ENCODE measurements at regions not wholly inside any gene's neighbourhood (a gene's known extent, or its start where the extent isn't known, plus 50 kb on each side); places are given as distances from the start of the nearest gene placed in this dataset.

DNA sequence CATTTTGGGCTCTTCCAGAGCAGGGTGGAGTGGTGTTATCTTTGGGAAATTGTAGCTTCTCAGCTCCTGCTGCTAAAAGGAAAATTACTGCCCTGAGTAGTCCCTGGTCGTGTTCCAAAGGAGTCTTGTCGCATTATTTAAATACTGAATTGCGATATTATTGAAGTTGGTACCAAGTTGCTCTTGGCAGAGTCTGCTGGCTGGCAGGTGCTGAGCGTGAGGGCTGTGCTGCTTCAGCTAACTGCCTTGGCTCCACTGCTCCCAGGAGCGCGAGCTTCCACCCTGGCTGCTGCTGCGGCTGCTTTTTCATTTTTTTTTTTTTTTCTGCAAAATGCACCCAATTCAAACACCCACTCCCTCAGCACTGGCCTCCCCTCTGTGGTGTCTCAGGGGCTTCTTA is 289.8 kb downstream of the MAF start (continued):
- no peak for TF ChIP-seq ZNF462 (CRISPR knock-in tag; IDR thresholded peaks at IDR 0.05)
- no peak for TF ChIP-seq CREB1 (CRISPR knock-in tag; IDR thresholded peaks at IDR 0.05; ENCODE audit: low read depth)
- no peak for TF ChIP-seq EZH2 (IDR thresholded peaks at IDR 0.05; ENCODE audit: low read depth, unreplicated experiment)
- no peak for TF ChIP-seq JUNB (IDR thresholded peaks at IDR 0.05; ENCODE audit: unreplicated experiment)

DNA sequence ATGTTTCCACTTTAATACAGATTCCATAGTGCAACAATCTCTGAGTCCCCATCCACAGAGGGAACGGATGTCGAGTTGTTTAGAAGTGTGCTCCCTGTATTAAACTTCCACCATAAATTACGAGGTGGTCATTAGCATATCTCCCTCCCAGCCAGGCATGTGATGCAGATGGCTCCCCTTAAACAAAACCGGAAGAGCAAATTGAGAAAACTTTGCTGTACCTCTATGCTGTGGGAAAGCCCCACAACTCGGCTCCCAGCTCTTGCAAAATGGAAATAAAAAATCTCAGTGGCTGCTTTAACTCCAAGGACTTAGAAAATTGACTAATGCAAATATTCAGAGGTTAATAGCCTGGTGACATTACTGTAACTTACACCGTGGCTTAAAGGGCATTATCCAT is 290.9 kb downstream of the MAF start:
- Histone ChIP-seq H3K79me2 (replicated peaks; ENCODE audit: insufficient read depth) (no peaks in the 10 kb centered on the region), H3K4me1 (ENCODE audit: insufficient read depth) (peaks cover 18% of the 10 kb centered on the region; the same call in 1 of the 2 replicates), H3K27me3 (ENCODE audit: insufficient read depth) (no peaks in the 10 kb centered on the region), H3K27ac (ENCODE audit: low read depth) (no peak overlapping the region), H3F3A (replicated peaks; ENCODE audit: low read depth) (no peaks in the 10 kb centered on the region), H2AFZ (0 out of 2 replicates have a peak overlapping the region, but pooled peaks have one; percentile 18), H3K4me3 (no peak overlapping the region), H3K36me3 (ENCODE audit: insufficient read depth) (no peaks in the 10 kb centered on the region), H3K4me2 (no peak overlapping the region), H4K20me1 (replicated peaks; ENCODE audit: insufficient read depth) (no peaks in the 10 kb centered on the region), H3K9me2 (ENCODE audit: insufficient read depth) (no peaks in the 10 kb centered on the region)
- DNase-seq (ENCODE audit: low spot score) (no peak), ATAC-seq (no peak)
- no peaks in the 10 kb centered on the region; the same call in 2 of the 3 replicates for H3K9me3 Mint-ChIP-seq
- peaks cover 13% of the 10 kb centered on the region for H3K27me3 Mint-ChIP-seq (ENCODE audit: insufficient read depth, low read depth, poor library complexity)
- no peaks in the 10 kb centered on the region for H3K36me3 Mint-ChIP-seq (ENCODE audit: low read depth)
- peaks cover 35% of the 10 kb centered on the region for H3K4me1 Mint-ChIP-seq
- no peak overlapping the region for H3K4me3 Mint-ChIP-seq
- no peak overlapping the region for H3K27ac Mint-ChIP-seq
- TF ChIP-seq EZH2phosphoT487 (IDR thresholded peaks at IDR 0.05; ENCODE audit: unreplicated experiment) (no peak), ZNF331 (CRISPR knock-in tag; IDR thresholded peaks at IDR 0.05; ENCODE audit: low read depth) (no peak), ETS1 (IDR thresholded peaks at IDR 0.05) (no peak), EZH2 (IDR thresholded peaks at IDR 0.05; ENCODE audit: low read depth, unreplicated experiment) (no peak), CREB1 (CRISPR knock-in tag; IDR thresholded peaks at IDR 0.05; ENCODE audit: low read depth) (no peak)
- TF ChIP-seq, protein P1, sequence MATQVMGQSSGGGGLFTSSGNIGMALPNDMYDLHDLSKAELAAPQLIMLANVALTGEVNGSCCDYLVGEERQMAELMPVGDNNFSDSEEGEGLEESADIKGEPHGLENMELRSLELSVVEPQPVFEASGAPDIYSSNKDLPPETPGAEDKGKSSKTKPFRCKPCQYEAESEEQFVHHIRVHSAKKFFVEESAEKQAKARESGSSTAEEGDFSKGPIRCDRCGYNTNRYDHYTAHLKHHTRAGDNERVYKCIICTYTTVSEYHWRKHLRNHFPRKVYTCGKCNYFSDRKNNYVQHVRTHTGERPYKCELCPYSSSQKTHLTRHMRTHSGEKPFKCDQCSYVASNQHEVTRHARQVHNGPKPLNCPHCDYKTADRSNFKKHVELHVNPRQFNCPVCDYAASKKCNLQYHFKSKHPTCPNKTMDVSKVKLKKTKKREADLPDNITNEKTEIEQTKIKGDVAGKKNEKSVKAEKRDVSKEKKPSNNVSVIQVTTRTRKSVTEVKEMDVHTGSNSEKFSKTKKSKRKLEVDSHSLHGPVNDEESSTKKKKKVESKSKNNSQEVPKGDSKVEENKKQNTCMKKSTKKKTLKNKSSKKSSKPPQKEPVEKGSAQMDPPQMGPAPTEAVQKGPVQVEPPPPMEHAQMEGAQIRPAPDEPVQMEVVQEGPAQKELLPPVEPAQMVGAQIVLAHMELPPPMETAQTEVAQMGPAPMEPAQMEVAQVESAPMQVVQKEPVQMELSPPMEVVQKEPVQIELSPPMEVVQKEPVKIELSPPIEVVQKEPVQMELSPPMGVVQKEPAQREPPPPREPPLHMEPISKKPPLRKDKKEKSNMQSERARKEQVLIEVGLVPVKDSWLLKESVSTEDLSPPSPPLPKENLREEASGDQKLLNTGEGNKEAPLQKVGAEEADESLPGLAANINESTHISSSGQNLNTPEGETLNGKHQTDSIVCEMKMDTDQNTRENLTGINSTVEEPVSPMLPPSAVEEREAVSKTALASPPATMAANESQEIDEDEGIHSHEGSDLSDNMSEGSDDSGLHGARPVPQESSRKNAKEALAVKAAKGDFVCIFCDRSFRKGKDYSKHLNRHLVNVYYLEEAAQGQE (IDR thresholded peaks at IDR 0.05; ENCODE audit: unreplicated experiment): no peak
